GM19043 (cell line): ENCODE measurements at regions not wholly inside any gene's neighbourhood (a gene's known extent, or its start where the extent isn't known, plus 50 kb on each side); places are given as distances from the start of the nearest gene placed in this dataset.

Experiments used
- ATAC-seq: cut with Tn5 transposase; IDR thresholded peaks from one replicate; pipeline ENCODE4 v1.9.1; 2021; ENCODE audit warnings: low read depth; ENCODE audit not compliant: unreplicated experiment

GRCh38 chr2:59567151-59567550 is 986.3 kb downstream of the BCL11A start:
- ATAC-seq = no peak

- ATAC-seq = no peak
Observed at GRCh38 chr2:59566739-59567138, 986.7 kb downstream of the BCL11A start.

GRCh38 chr2:59561281-59561680 is 992.2 kb downstream of the BCL11A start:
- ATAC-seq = no peak

GRCh38 chr2:59560769-59561168 is 992.7 kb downstream of the BCL11A start:
- no peak for ATAC-seq

- ATAC-seq = no peak
Observed at GRCh38 chr2:59540864-59541263, 1012.6 kb downstream of the BCL11A start.

GRCh38 chr2:59538398-59538911 is 1015.0 kb downstream of the BCL11A start:
- ATAC-seq = no peak

- ATAC-seq = no peak
Observed at GRCh38 chr2:59532808-59533207, 1020.6 kb downstream of the BCL11A start.

- ATAC-seq = no peak
Observed at GRCh38 chr2:59530258-59530657, 1023.2 kb downstream of the BCL11A start.

- ATAC-seq = no peak
Observed at GRCh38 chr2:59529726-59530125, 1023.7 kb downstream of the BCL11A start.

- ATAC-seq = no peak
Observed at GRCh38 chr2:59528525-59528924, 1024.9 kb downstream of the BCL11A start.

- no peak for ATAC-seq
Observed at GRCh38 chr2:59502981-59503380, 1050.5 kb downstream of the BCL11A start.

GRCh38 chr2:59490994-59491393 is 1062.5 kb downstream of the BCL11A start:
- no peak for ATAC-seq

GRCh38 chr2:59490192-59490591 is 1063.3 kb downstream of the BCL11A start:
- ATAC-seq = no peak

GRCh38 chr2:59484673-59485072 is 1068.8 kb downstream of the BCL11A start:
- no peak for ATAC-seq

GRCh38 chr2:59463426-59463825 is 1090.0 kb downstream of the BCL11A start:
- no peak for ATAC-seq

GRCh38 chr2:59462422-59463197 is 1090.8 kb downstream of the BCL11A start:
- ATAC-seq = no peak

- ATAC-seq = no peak
Observed at GRCh38 chr2:59461127-59461526, 1092.3 kb downstream of the BCL11A start.

- ATAC-seq = no peak
Observed at GRCh38 chr2:59458800-59459199, 1094.7 kb downstream of the BCL11A start.

GRCh38 chr2:59456285-59456684 is 1097.2 kb downstream of the BCL11A start:
- no peak for ATAC-seq

- no peak for ATAC-seq
Observed at GRCh38 chr2:59449274-59449673, 1104.2 kb downstream of the BCL11A start.

GRCh38 chr2:59440491-59440890 is 1113.0 kb downstream of the BCL11A start:
- no peak for ATAC-seq

- ATAC-seq = no peak
Observed at GRCh38 chr2:59435635-59436034, 1117.8 kb downstream of the BCL11A start.
